ENCODE measurements at regions not wholly inside any gene's neighbourhood (a gene's known extent, or its start where the extent isn't known, plus 50 kb on each side); places are given as distances from the start of the nearest gene placed in this dataset.

DNA sequence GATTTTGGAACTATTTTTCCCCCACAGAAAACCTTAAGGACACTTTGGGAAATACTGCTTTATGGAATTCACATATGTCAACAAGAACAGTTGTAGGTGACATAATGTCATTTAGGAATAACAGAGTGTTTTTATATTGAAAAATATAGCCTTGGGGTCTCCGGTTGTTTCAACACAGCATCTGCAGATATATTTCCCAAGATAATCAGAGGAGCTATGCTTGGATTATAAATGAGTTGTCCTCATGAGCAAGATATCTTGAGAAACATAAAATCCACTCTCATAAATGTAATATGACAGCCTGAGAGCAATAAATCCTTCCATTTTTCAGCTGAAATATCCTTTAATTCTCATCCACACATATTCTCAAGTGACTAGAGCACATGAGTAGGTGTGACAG is 473.7 kb upstream of the LMCD1 start:
- TF ChIP-seq POLR2A (IDR thresholded peaks at IDR 0.05; ENCODE audit: low read depth, low read length): no peak
- TF ChIP-seq POLR2AphosphoS5 (IDR thresholded peaks at IDR 0.05; ENCODE audit: low read depth, low read length): no peak
- TF ChIP-seq TAF1 (IDR thresholded peaks at IDR 0.05; ENCODE audit: low read depth, low read length): no peak

Data from GM12891 (cell line).